ENCODE measurements at regions not wholly inside any gene's neighbourhood (a gene's known extent, or its start where the extent isn't known, plus 50 kb on each side); places are given as distances from the start of the nearest gene placed in this dataset.

DNA sequence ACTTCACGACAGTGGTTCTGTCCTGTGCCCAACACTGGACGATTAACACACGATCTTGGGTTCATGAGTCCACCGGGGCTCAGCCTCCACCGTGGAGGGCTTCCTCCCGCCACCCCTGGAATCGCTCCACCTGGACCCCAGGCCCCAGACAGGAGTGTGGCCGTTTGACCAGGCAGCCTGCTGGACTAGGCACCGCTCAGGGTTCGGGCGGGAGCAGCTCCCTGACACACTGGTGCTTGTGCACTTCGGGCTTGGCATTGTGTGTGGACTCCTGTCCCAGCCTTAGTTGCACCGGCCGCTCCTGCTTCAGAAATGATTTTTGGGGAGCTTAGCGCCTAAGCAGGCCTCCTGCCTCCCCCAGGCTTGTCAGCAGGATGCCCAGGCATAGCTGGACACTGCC, 617.4 kb upstream of the SALL3 start:
- no peak for DNase-seq (ENCODE audit: low read depth)

DNA sequence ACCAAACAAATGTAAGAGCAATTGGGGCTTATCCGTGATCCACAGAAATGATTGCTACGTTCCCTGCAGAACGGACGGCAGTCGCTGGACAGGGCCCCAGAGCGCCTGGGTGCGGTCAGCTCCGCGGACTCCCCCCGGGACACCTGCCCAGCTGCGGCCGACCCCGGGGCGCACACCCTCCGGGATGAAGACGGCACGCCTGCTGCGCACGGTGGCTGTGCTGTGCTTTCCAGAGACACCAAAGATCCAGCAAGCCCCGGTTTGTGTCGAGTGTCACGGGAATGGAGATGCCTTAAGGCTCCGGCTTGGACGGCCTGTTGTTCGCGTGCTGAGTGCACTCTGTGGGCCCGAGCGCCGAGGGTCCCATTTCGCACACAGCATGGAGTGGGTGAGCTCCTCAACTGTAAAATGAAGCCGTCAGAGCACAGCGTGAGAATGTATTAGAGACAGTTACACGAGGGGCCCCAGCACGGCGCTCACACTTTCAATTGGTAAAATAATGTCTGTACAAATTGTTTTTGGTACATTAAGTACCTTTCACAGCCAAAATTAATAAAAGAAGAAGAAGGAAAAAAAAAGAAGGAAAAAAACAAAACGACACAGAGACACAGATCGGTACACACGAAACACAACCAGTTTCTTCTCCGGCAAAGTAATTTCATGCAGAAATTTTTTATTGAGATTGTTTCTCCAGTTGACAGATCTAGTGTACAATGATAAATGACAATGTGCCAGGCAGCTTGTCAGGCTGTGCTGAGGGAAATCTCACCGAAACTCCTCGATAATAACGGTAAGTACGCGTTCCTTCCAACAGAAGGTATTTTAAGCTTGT, 615.8 kb upstream of the SALL3 start:
- DNase-seq (ENCODE audit: low read depth) = no peak

DNA sequence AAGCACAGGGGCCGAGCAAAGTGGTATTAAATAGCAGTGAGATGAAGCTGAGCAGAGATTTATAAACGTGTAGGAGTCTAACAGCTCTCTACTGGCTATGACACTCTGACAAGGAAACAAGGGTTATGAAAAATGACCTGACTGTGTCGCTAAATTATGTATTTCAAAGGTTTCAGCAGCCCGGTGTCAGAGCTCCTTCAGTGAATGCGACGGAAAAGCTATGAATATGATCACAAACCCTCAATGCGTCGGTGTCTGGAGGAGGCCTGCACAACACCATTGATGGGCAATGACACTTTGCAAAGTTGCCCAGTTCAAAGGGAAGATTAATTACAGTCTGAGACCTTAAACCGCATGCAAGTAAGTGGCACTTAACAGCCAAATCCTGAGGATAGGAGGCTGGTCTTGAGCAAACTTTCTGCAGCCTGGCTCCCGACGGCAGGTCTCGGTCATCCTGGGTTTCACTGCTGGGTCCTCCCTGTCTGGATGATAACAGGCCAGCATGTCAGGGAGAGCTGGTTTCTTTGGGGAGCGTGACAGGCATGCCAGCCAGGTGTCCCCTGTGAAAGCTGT, 615.1 kb upstream of the SALL3 start:
- DNase-seq (ENCODE audit: low read depth) = no peak

DNA sequence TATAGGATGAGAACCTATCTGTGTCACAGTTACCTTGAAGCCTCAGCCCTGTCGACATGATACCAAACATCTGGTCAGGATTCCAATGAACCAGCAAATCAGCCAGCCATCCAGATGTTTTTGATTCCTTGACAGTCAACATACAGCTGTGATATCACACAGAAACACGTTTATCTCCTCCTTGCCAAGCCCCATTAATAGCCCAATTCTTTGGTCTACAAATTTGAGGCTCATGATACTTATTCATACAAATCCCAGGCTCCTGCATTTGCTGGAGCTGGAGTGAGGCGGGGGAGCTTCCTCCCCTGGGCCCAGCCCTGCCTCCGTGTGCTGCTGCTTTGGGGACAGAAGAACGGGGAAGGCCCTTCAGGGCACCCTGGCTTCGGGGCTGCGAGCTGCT, 611.6 kb upstream of the SALL3 start:
- no peak for DNase-seq (ENCODE audit: low read depth)

DNA sequence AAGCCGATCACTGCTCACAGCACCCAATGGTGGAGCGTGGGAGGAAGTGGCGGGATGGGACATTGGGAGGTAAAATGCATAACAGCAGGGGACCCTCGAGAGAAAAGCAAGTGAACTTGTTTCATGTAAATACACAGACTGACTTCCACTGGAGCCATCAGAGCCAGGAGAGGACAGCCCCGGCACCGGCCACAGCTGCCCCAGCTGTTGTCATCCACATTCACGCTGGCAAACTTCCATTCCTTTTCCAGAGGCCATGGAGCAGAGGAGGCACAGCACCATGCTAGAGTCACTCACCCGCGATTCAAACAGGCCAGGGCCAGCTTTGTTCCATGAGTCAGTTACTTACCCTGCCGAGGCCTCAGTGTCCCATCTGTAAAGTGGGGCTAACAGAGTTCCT, 610.9 kb upstream of the SALL3 start:
- DNase-seq (ENCODE audit: low read depth) = no peak

DNA sequence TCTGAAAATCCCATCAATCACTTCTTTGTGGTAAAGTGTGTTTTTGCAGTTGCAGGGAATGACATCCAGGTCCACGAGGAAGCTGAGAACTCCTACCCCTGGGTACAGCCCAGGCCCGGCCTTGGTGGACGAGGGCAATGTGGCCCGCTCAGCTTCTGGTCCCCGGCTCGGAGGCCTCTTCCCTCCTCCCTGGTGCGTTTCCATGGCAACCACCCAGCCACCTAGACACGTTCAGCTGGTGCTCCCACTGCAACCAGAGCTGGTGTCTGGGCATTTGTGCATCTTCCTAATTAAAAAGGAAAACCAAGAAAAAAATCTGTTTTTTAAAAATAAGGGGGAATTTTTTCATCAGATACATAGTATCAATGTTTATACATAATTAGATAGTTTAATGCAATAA, 603.6 kb upstream of the SALL3 start:
- no peak for DNase-seq (ENCODE audit: low read depth)

DNA sequence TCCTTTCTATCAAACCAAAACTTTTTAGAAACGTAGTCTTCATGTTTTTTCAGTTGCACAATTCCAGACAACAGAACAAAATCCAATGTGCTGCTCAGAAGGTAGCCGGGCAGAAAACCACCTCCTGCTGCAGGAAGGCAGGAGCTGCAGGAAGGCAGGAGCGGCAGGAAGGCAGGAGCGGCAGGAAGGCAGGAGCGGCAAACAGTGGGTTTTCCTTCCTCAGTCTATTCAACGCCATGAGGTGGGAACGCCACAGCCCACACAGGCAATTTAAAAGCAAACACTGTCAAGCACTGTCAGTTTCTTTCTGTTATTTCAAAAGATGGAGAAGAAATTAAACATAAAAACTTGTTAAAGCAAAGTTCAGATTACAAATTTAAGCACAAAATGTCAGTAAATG, 601.2 kb upstream of the SALL3 start:
- DNase-seq (ENCODE audit: low read depth) = no peak

DNA sequence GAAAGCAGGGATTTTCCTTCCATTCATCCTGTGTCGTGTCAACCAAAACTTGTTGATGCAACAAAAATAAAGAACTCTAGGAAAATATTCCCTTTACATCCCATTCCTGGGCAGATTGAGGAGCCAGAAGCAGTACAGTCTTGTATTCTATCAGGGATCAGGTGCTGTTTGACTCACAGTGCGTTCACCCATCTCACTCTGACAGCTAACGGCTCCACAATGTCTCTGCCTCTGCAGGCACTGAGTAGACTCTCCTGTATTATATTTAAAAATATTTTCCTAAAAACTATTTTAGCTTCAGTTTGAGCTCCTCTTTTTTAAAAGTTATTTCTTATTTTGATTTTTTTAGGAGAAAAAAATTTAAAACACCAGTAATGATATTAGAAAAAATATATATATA, 600.6 kb upstream of the SALL3 start:
- DNase-seq (ENCODE audit: low read depth) = no peak

DNA sequence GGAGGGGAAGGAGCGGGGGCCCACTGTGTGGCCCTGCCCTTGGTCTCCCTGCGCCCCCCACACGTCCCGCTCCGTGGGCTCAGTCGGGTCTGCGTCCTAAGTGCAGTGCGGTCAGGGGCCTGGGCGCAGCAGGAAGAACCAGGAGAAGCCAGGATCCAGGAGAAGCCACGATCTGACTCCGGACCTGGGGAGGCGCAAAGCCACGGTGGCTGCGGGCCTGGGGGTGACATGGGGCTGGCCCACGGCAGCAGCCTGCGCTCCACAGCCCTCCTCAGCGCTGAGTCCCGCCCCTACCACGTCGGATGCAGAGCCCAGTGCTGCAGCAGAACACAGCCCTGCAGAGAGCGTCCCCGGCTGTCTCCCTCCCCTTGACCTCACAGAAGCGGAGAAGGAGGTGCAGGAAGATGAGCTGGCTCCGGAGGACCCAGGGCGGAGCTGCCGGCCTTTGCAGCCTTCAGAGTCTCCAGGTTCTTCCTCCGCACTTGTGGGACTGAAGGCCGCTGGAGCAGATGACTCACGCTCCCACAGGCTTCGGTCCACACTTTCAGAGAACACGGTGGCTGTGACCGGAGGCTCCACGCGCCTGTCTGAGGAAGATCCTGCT, 589.2 kb upstream of the SALL3 start:
- no peak for DNase-seq (ENCODE audit: low read depth)

DNA sequence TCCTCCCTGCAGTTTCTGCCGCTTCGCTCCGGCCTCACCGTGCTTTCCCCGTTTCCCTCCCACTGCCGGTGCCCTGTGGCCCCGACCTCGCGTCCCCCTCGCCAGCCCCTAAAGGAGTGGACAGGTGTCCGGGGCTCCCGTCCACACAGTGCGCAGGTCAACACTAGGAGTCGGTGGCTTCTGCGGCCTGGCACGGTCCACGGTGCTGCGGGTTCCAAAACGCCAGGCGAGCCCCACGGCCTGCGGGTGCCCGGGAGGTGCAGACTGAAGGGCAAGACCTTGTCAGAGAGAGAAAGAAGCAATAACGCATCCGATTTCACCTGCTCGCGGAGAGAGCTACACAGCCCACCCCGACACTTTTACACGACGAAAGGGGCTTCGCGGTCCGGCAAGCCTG, 588.7 kb upstream of the SALL3 start:
- no peak for DNase-seq (ENCODE audit: low read depth)

DNA sequence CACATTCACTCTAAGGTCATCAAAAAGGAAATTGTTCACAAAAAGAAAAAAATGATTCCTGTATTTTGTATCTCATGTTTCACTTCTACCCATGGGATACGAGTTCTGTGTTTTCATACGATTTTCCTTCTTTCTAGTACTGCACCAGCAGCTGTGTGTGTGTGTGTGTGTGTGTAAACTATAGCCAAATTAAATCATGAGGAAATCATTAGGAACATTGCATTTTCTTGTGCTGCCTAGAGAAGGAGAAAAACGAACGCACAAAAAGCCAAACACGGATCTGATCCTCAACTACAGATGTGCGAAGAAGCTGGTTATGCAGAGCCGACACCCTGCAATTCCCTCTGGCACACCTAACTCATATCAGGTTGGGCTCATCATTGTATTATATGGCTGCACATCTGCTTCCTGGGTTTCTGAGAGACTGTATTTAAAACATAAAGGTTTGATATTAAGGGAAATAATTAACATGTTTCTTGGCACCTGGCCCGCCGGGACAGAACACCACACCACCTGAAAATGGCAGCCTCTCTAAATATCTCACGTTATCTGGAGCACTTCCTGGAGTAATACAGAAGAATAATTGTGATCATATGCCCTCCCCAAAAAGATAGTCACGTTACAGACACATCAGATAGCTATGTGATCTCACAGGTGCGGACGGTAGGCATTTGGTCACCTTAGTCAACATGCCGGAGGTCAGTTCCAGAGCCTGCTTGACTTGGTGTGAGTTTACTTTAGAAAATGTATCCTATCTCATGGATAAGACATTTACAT, 586.3 kb upstream of the SALL3 start:
- DNase-seq (ENCODE audit: low read depth) = no peak

DNA sequence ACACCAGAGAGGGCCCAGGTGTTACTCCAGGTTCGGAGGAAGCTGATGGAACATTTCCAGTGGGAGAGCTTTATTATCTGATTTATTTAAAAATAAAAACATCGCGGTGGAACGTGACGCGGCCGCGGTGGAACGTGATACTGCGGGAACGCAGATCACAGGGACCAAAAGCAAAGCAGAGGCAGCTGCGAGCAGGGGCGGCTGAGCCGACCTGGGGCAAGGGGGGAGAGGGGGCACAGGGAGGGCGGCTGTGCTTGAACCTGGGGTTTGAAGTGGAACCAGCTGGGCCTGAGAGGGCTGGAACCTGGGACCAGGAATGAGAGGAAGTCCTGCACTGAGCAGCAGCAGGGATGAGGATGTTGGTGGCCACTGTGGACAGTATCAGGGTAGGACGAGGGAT, 583.5 kb upstream of the SALL3 start:
- DNase-seq (ENCODE audit: low read depth) = no peak

DNA sequence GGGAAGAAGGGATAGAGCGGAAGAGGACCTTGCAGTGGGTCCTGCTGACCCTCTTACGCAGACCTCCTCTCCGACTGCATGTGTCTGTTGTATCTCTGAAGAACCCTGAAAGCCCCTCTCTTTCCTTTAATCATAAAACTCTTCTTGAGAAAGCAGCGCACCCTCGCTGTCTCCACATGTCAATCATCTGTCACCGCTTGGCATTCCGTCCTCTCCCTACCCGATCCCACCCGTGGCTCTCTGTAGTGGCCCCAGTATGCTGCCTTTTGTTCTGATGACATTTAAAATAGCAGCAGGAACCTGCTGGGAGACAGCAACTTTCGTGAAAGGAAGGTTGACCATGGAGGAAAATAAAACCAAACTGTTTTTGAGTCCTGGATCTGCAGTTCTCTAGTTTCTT, 582.9 kb upstream of the SALL3 start:
- DNase-seq (ENCODE audit: low read depth) = no peak

DNA sequence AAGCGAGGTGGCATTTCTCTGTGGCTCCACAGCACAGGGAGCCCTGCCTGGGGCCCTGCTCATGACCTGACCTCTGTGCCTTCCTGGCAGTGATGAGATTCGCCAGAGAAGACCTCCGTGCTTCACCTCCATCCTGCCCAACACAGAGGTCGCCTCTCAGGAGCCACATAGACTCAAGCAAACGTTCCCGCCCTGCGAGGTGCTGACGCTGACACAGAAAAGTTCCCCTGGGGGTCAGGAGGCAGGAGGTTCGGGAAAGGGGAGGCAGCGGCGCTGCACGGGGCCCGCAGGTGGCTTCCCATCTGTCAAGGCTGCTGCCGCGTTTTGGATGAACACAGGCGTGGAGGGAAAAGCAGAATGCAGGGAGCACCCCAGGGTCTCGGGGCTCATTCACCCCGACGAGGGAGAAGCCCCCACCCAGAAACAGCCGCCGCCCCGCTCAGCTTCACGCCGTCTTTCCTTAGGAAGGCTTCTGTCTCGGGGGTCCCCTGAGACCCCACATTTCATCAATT, 579.6 kb upstream of the SALL3 start:
- DNase-seq (ENCODE audit: low read depth) = no peak

DNA sequence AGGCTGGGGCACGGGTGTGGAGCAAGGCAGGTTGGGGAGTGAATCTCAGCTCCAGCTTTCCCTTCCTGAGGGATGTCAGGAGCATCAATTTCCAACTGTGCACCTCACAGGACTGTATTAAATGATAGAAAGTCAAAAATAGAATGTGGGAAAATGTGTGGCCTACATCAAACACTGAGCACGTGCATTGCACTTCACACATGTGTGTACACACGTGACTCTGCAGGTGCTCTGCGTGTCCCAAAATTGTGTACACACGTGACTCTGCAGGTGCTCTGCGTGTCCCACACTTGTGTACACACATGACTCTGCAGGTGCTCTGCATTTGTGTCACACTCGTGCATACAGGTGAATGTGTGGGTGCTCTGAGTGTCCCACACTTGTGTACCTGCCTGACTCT, 577.2 kb upstream of the SALL3 start:
- no peak for DNase-seq (ENCODE audit: low read depth)

DNA sequence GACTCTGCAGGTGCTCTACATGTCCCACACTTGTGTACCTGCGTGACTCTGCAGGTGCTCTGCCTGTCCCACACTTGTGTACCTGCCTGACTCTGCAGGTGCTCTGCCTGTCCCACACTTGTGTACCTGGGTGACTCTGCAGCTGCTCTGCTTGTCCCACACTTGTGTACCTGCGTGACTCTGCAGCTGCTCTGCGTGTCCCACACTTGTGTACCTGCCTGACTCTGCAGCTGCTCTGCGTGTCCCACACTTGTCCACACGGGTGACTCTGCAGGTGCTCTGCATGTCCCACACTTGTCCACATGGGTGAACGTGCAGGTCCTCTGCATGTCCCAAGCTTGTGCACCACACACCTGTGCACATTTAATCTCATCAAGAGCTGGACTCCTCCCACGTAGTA, 576.7 kb upstream of the SALL3 start:
- no peak for DNase-seq (ENCODE audit: low read depth)

DNA sequence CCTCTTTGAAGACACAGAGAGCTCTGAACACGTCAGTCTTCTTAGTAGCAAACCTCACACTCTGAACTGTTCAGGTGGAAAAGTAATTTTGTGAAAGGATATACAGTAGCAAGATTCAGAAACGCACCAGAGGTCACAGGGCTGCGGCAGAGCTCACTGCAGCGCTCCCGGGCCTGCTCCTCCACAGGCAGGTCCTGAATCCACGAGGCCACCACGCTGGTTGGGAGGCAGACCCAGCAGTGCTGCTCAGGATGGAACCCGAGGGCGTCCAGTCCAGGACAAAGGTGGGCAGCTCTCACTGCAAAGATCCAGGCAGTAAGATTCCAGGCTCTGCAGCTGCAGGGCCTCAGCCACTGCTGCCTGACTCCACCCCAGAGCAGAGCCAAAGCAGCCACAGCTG, 576.2 kb upstream of the SALL3 start:
- no peak for DNase-seq (ENCODE audit: low read depth)

DNA sequence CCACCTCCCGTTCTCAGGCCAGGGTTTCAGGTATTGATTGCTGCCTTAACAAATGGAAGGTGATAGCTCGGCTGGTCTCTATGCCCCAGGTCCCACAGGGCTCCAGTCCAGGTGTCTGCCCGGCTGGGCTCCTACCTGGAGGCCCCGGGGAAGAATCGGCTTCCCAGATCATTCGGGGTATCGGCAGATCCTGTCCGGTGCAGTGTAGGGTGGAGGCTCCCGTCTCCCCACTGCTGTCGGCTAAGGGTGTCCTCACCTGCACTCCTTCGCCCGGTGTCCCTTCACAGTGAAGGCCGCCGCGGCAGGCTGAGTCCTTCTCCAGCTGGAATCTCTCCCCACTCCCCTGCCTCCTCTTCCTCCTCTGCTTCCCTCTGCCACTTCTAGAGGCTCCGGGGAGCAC, 573.9 kb upstream of the SALL3 start:
- no peak for DNase-seq (ENCODE audit: low read depth)

DNA sequence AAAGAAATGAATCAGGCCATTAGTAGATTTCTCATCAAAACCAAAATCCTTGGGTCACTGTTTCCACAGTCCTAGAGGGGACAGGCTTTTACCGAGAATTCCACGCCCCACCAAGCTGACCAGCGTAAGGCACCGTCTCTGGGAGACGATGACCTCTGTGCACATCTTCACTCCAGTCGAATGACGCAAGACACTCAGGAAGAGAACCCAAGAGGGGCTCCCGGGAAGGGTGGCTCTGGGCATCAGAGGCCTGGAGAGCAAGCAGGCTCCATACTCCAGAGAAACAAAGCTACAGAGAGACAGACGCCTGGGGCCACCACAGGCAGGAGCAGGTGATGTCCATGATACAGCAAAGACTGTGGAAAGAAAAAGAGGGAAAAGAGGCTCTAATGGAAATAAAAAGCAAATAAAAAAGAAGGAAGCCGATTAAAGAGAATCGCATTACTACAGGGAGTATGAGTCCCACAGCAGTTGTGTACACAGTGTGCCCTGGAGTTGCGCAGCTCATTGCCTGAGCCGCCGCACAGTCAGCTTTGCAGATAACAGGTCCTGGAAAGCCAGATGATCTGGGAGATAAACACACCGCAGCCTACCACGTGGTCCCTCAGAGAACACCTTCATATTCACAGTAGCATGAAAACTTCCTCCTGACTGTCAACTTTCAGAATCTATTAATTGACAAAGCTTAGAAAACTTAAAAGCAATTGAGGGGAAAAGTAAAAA, 572.7 kb upstream of the SALL3 start:
- DNase-seq (ENCODE audit: low read depth) = no peak

DNA sequence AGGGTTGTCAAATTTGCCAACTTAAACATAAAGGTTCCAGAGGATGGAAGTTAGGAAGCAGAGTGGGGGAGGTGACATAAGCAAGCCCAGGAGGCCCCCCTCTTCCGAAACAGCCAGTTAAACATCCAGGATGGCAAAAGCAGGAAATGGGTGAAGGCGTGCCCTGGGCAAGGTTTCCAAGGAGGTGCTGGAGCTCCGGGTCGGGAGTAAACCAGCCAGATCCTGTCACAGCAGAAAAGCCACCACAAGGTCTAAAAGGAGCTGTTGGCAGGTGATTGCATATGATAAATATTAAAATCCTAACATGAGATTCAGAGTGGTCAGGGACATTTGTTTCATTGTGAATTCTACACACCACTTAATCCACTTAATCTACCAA, 572.2 kb upstream of the SALL3 start:
- DNase-seq (ENCODE audit: low read depth) = no peak

DNA sequence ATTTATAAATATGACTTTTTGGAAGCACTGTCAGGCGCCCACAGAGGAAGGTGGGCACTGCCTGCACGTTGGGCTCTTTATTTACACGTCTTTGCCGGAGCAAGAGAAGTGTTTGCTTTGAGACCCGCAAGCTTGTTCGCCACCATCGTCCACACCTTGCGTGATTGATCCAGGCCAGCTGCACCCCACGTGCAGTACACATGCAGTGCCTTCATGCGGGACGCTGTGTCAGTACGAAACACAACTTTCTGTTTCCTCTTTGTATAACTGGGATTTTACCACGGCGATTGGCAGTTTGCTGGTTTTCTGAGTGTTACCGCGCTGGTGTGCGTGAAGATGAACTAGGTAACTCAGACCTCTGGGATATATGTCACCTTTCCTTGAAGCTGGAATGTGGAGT, 571.0 kb upstream of the SALL3 start:
- no peak for DNase-seq (ENCODE audit: low read depth)

Data from M059J (cell line).